CD8-positive, alpha-beta memory T cell (primary cell): ENCODE measurements at regions not wholly inside any gene's neighbourhood (a gene's known extent, or its start where the extent isn't known, plus 50 kb on each side); places are given as distances from the start of the nearest gene placed in this dataset.
"Not testable (repeated sequence)": the region's sequence is repeated elsewhere in the genome, so short reads cannot be mapped to it uniquely, and the experiment has no call there.

ENCODE experiments used
- CTCF ChIA-PET: fragments of 350-600 bp; sonication (Branson Sonifier 250); formaldehyde crosslinking; loops from one replicate; lab custom pipeline; 2021; ENCODE audit warnings: antibody characterized with exemption; lab: Charles Lee
- POLR2A ChIA-PET: fragments of 350-600 bp; sonication (Branson Sonifier 250); formaldehyde crosslinking; loops from one replicate; lab custom pipeline; 2021; ENCODE audit warnings: antibody characterized with exemption; lab: Charles Lee
- DNase-seq, 5 donors: peaks; one replicate each; pipeline versions ENCODE4 v3.0.0 to v3.0.0-alpha.2; 2020 to 2022; ENCODE audit warnings: mixed read lengths in 1 of 5
- H3K27ac ChIP-seq: one replicate; pipeline ENCODE4 v1.7.0; 2013; ENCODE audit warnings: low read depth, mild to moderate bottlenecking, low read length, moderate library complexity
- H3K27me3 ChIP-seq: 2 replicates; pipeline ENCODE4 v1.7.0; 2013; ENCODE audit warnings: low read length, mild to moderate bottlenecking; ENCODE audit not compliant: insufficient read depth, poor library complexity, severe bottlenecking
- H3K36me3 ChIP-seq: 2 replicates; pipeline ENCODE4 v1.7.0; 2013; ENCODE audit warnings: mild to moderate bottlenecking, low read length, moderate library complexity; ENCODE audit not compliant: insufficient read depth
- H3K4me1 ChIP-seq: 2 replicates; pipeline ENCODE4 v1.7.0; 2013; ENCODE audit warnings: mild to moderate bottlenecking, low read length, moderate library complexity; ENCODE audit not compliant: insufficient read depth
- H3K4me3 ChIP-seq: 2 replicates; pipeline ENCODE4 v1.7.0; 2013; ENCODE audit warnings: mild to moderate bottlenecking, low read length
- H3K9me3 ChIP-seq: 2 replicates; pipeline ENCODE4 v1.7.0; 2013; ENCODE audit warnings: mild to moderate bottlenecking, low read length
- H3K27ac Mint-ChIP-seq, 8 donors: one replicate each; pipeline ENCODE4 v1.8.0; 2020 to 2021; ENCODE audit warnings: mixed read lengths in 8 of 8, mild to moderate bottlenecking in 6 of 8, inconsistent platforms in 3 of 8, moderate library complexity in 3 of 8
- H3K27me3 Mint-ChIP-seq, 2 donors: one replicate each; pipeline ENCODE4 v1.8.0; 2020 to 2021; ENCODE audit warnings: mixed read lengths in 2 of 2, mild to moderate bottlenecking in 1 of 2, moderate library complexity in 1 of 2
- H3K36me3 Mint-ChIP-seq, 3 donors: one replicate each; pipeline ENCODE4 v1.8.0; 2020 to 2021; ENCODE audit warnings: mixed read lengths in 3 of 3, inconsistent platforms in 1 of 3, mild to moderate bottlenecking in 1 of 3
- H3K4me1 Mint-ChIP-seq, 3 donors: one replicate each; pipeline ENCODE4 v1.8.0; 2020 to 2021; ENCODE audit warnings: mixed read lengths in 3 of 3, inconsistent platforms in 1 of 3, mild to moderate bottlenecking in 1 of 3
- H3K4me3 Mint-ChIP-seq, 7 donors: one replicate each; pipeline ENCODE4 v1.8.0; 2020 to 2021; ENCODE audit warnings: mixed read lengths in 7 of 7, mild to moderate bottlenecking in 6 of 7, moderate library complexity in 4 of 7, inconsistent platforms in 2 of 7
- H3K9me3 Mint-ChIP-seq, 5 donors: one replicate each; pipeline ENCODE4 v1.8.0; 2020 to 2022; ENCODE audit warnings: mixed read lengths in 5 of 5, mild to moderate bottlenecking in 3 of 5, moderate library complexity in 2 of 5, inconsistent platforms in 1 of 5

GRCh38 chr7:9728014-9728657, 1245.5 kb upstream of the PHF14 start:
- H3K9me3 Mint-ChIP-seq, H3K27ac ChIP-seq, CTCF ChIA-PET, H3K4me1 Mint-ChIP-seq, POLR2A ChIA-PET, H3K27ac Mint-ChIP-seq, H3K27me3 ChIP-seq, H3K36me3 ChIP-seq, H3K4me1 ChIP-seq, H3K4me3 Mint-ChIP-seq, H3K9me3 ChIP-seq, H3K4me3 ChIP-seq, H3K27me3 Mint-ChIP-seq, H3K36me3 Mint-ChIP-seq, DNase-seq: not testable (repeated sequence)

DNA sequence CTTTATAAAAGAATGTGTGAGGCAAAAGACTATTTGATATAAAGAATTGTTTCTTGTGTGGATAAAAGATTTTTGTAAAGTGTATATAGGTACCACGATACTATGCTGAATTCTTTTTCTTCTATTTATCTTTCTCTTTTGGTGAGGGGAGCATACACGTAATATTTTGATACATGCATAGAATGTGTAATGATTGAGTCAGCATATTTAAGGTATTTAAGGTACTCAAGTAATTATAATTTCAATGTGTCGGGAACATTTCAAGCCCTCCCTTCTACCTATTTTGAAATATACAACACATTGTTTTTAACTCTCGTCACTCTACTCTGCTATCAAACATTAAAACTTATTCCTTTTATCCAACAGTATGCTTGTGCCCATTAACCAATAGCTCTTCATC, 1221.6 kb upstream of the PHF14 start:
- CTCF ChIA-PET, result no interaction called here
- Mint-ChIP-seq H3K4me3 (no peak overlapping the region), H3K27ac (no peak overlapping the region), H3K9me3 (peaks cover 0 to 26% (median 15%) of the 10 kb centered on the region in 5 donors), H3K36me3 (no peaks in the 10 kb centered on the region), H3K4me1 (no peaks in the 10 kb centered on the region), H3K27me3 (no peaks in the 10 kb centered on the region)
- no peak overlapping the region for H3K27ac ChIP-seq
- H3K9me3 ChIP-seq, result no peaks in the 10 kb centered on the region
- H3K27me3 ChIP-seq, result no peaks in the 10 kb centered on the region
- H3K4me1 ChIP-seq, result no peaks in the 10 kb centered on the region
- DNase-seq, result no peak
- no peaks in the 10 kb centered on the region for H3K36me3 ChIP-seq
- no peak overlapping the region for H3K4me3 ChIP-seq
- POLR2A ChIA-PET, result no interaction called here

DNA sequence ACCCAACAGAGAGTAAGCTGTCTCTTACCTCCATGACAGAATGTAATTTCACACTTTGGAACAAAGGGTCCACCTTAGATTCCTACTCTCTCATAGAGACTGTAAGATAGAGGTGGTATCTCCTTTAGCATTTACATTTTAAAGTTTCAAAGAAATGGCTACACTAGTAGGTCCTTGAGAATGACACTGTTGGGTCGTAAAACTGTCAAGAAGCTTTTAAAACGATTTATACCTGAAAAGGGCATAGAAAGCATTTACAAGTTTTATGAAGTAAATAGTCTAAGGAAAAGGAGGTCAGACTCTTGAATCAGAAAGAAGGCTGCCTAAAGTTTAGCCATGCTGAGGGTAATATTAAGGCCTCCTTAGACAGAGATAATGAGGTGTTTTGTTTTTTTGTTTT, 1212.4 kb upstream of the PHF14 start:
- H3K36me3 ChIP-seq, result no peaks in the 10 kb centered on the region
- ChIA-PET POLR2A (no interaction called here), CTCF (no interaction called here)
- Mint-ChIP-seq H3K27me3 (no peaks in the 10 kb centered on the region), H3K4me1 (no peaks in the 10 kb centered on the region), H3K9me3 (peaks cover 0 to 3% (median 2%) of the 10 kb centered on the region in 5 donors), H3K4me3 (no peak overlapping the region), H3K27ac (no peak overlapping the region), H3K36me3 (no peaks in the 10 kb centered on the region)
- no peaks in the 10 kb centered on the region for H3K4me1 ChIP-seq
- H3K27ac ChIP-seq, result no peak overlapping the region
- no peaks in the 10 kb centered on the region for H3K27me3 ChIP-seq
- no peak for DNase-seq
- no peaks in the 10 kb centered on the region for H3K9me3 ChIP-seq
- no peak overlapping the region for H3K4me3 ChIP-seq

GRCh38 chr7:9776900-9777299, 1196.8 kb upstream of the PHF14 start:
- peaks cover 3 to 37% (median 12%) of the 10 kb centered on the region in 5 donors for H3K9me3 Mint-ChIP-seq
- POLR2A ChIA-PET, result no interaction called here

GRCh38 chr7:9778367-9778766, 1195.3 kb upstream of the PHF14 start:
- H3K4me3 ChIP-seq, result no peak overlapping the region
- Mint-ChIP-seq H3K4me1 (no peaks in the 10 kb centered on the region), H3K27ac (no peak overlapping the region), H3K27me3 (peaks cover 0 to 1% of the 10 kb centered on the region in 2 donors), H3K4me3 (no peak overlapping the region), H3K9me3 (peaks cover 3 to 30% (median 8%) of the 10 kb centered on the region in 5 donors), H3K36me3 (no peaks in the 10 kb centered on the region)
- no peaks in the 10 kb centered on the region for H3K36me3 ChIP-seq
- no peaks in the 10 kb centered on the region for H3K27me3 ChIP-seq
- POLR2A ChIA-PET, result no interaction called here
- H3K9me3 ChIP-seq, result no peaks in the 10 kb centered on the region
- DNase-seq, result no peak
- H3K4me1 ChIP-seq, result no peaks in the 10 kb centered on the region
- CTCF ChIA-PET, result no interaction called here
- no peak overlapping the region for H3K27ac ChIP-seq

More at GRCh38 chr7:9776900-9777299, 1196.8 kb upstream of the PHF14 start:
- CTCF ChIA-PET, result no interaction called here
- H3K36me3 Mint-ChIP-seq, result no peaks in the 10 kb centered on the region
- H3K36me3 ChIP-seq, result no peaks in the 10 kb centered on the region
- no peak overlapping the region for H3K4me3 Mint-ChIP-seq
- H3K4me3 ChIP-seq, result no peak overlapping the region
- no peaks in the 10 kb centered on the region for H3K27me3 ChIP-seq
- no peak overlapping the region for H3K27ac Mint-ChIP-seq
- H3K27ac ChIP-seq, result no peak overlapping the region
- no peaks in the 10 kb centered on the region for H3K4me1 ChIP-seq
- H3K4me1 Mint-ChIP-seq, result no peaks in the 10 kb centered on the region
- DNase-seq, result no peak
- H3K9me3 ChIP-seq, result no peaks in the 10 kb centered on the region
- peaks cover 0 to 1% of the 10 kb centered on the region in 2 donors for H3K27me3 Mint-ChIP-seq

DNA sequence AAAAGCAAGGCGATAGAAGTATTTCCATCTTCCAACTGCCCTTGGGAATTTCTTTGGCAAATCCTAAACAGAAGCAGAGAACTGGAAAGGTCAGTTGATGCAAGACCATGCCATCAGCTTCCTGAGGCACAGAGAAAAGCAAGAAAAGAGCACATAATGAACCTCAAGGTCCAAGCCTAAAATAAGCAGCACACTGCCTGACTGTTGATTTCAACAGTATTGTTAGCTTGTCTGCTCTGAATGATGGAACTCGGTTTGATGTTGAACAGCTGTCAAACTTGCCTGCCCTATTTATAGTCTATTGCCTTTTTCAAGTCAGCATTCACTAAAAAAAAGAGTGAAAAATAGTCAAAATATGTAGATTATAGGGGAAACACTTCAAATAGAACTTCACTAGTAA, 1192.0 kb upstream of the PHF14 start:
- Mint-ChIP-seq H3K4me1 (no peaks in the 10 kb centered on the region), H3K9me3 (peaks cover 3 to 17% (median 8%) of the 10 kb centered on the region in 5 donors), H3K4me3 (no peak overlapping the region), H3K27me3 (no peaks in the 10 kb centered on the region), H3K27ac (no peak overlapping the region), H3K36me3 (no peaks in the 10 kb centered on the region)
- Histone ChIP-seq H3K27ac (no peak overlapping the region), H3K4me3 (no peak overlapping the region), H3K9me3 (no peaks in the 10 kb centered on the region), H3K36me3 (no peaks in the 10 kb centered on the region), H3K27me3 (no peaks in the 10 kb centered on the region), H3K4me1 (no peaks in the 10 kb centered on the region)
- CTCF ChIA-PET, result no interaction called here
- POLR2A ChIA-PET, result no interaction called here
- no peak for DNase-seq

DNA sequence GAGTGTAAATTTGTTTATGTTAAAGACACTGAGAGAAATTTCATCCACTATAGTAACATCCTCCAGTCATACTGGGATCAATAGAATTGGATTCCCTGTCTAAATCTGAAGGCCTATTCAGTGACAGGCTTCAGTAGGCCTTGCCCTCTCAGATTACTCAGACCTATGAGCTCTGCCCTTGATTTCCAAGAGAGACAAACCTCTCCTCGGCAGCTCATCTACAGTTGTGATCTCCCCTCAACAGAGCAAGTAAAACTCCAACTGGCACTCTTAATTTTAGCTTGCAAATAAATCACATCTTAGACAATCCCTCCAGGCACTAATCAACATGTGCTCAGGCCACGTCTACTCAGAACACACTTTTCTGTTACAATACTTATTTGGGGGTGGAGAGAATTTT, 1191.4 kb upstream of the PHF14 start:
- H3K27ac ChIP-seq, result no peak overlapping the region
- POLR2A ChIA-PET, result no interaction called here

DNA sequence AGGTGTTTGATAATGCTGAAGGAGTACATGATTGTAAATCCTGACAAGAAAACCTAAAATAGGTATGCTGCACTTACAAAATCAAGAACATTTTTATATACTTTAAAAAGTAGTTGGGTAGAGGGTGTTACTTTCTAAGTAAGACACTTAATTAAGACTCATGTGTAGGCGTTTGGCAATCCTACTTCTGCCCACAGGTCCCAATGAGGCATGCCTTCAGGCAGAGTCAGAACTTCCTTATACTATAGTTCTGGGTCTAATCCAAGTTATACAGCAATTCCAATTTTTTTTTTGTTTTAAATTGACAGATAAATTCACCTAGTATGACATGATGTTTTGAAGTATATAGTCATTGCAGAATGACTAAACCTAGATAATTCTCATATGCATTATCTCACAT, 1188.5 kb upstream of the PHF14 start:
- Histone ChIP-seq H3K36me3 (no peaks in the 10 kb centered on the region), H3K4me3 (no peak overlapping the region), H3K27ac (no peak overlapping the region), H3K9me3 (no peaks in the 10 kb centered on the region), H3K4me1 (no peaks in the 10 kb centered on the region), H3K27me3 (no peaks in the 10 kb centered on the region)
- DNase-seq, result no peak
- H3K9me3 Mint-ChIP-seq, result peaks cover 3 to 10% (median 9%) of the 10 kb centered on the region in 5 donors
- no peaks in the 10 kb centered on the region for H3K27me3 Mint-ChIP-seq
- ChIA-PET CTCF (no interaction called here), POLR2A (no interaction called here)
- H3K4me1 Mint-ChIP-seq, result no peaks in the 10 kb centered on the region
- H3K4me3 Mint-ChIP-seq, result no peak overlapping the region
- no peak overlapping the region for H3K27ac Mint-ChIP-seq
- no peaks in the 10 kb centered on the region for H3K36me3 Mint-ChIP-seq

More for the DNA sequence above, 1191.4 kb upstream of the PHF14 start:
- no peaks in the 10 kb centered on the region for H3K9me3 ChIP-seq
- H3K36me3 ChIP-seq, result no peaks in the 10 kb centered on the region
- CTCF ChIA-PET, result no interaction called here
- H3K4me1 ChIP-seq, result no peaks in the 10 kb centered on the region
- no peak for DNase-seq
- H3K27me3 Mint-ChIP-seq, result no peaks in the 10 kb centered on the region
- H3K4me3 ChIP-seq, result no peak overlapping the region
- H3K36me3 Mint-ChIP-seq, result no peaks in the 10 kb centered on the region
- peaks cover 3 to 12% (median 6%) of the 10 kb centered on the region in 5 donors for H3K9me3 Mint-ChIP-seq
- H3K27me3 ChIP-seq, result no peaks in the 10 kb centered on the region
- no peak overlapping the region for H3K4me3 Mint-ChIP-seq
- H3K27ac Mint-ChIP-seq, result no peak overlapping the region
- H3K4me1 Mint-ChIP-seq, result no peaks in the 10 kb centered on the region
